Calu3 (cell line): ENCODE measurements at regions not wholly inside any gene's neighbourhood (a gene's known extent, or its start where the extent isn't known, plus 50 kb on each side); places are given as distances from the start of the nearest gene placed in this dataset.

Experiments
- BruUV-seq: library from RNA; stranded (reverse); fragments of 400-500 nt; replicated peaks from 2 replicates; lab custom pipeline; 2021; lab: Mats Ljungman, UMichigan
- CTCF ChIA-PET: fragments of 300-600 bp; sonication (Branson Sonifier 250); formaldehyde crosslinking; loops from one replicate; lab custom pipeline; 2022; ENCODE audit warnings: antibody characterized with exemption; lab: Charles Lee
- DNase-seq: peaks from one replicate; pipeline ENCODE4 v3.0.0; 2022
- H3K27ac Mint-ChIP-seq: one replicate; pipeline ENCODE4 v1.8.0; 2022; ENCODE audit warnings: mixed read lengths; ENCODE audit not compliant: unreplicated experiment
- H3K27me3 Mint-ChIP-seq: one replicate; pipeline ENCODE4 v1.8.0; 2022; ENCODE audit warnings: mixed read lengths; ENCODE audit not compliant: unreplicated experiment
- H3K36me3 Mint-ChIP-seq: one replicate; pipeline ENCODE4 v1.8.0; 2022; ENCODE audit warnings: mild to moderate bottlenecking, moderate library complexity, mixed read lengths; ENCODE audit not compliant: insufficient read depth, unreplicated experiment
- H3K4me1 Mint-ChIP-seq: one replicate; pipeline ENCODE4 v1.8.0; 2022; ENCODE audit warnings: mild to moderate bottlenecking, low read depth, mixed read lengths; ENCODE audit not compliant: unreplicated experiment
- H3K4me3 Mint-ChIP-seq: one replicate; pipeline ENCODE4 v1.8.0; 2022; ENCODE audit warnings: mild to moderate bottlenecking, low read depth, moderate library complexity, mixed read lengths; ENCODE audit not compliant: unreplicated experiment
- H3K9me3 Mint-ChIP-seq: one replicate; pipeline ENCODE4 v1.8.0; 2022; ENCODE audit warnings: low read depth, mixed read lengths; ENCODE audit not compliant: unreplicated experiment
- intact Hi-C: fragments of 100-400 bp; cut with micrococcal nuclease; formaldehyde crosslinking; loops from one replicate; pipeline ENCODE4 v1.10.0; 2022; ENCODE audit not compliant: unreplicated experiment
- TF ChIP-seq, protein P1 (sequence below): fragments of 200-600 bp; IDR thresholded peaks from one replicate; pipeline ENCODE4 v1.8.0; 2022; ENCODE audit warnings: antibody characterized with exemption; ENCODE audit not compliant: unreplicated experiment

DNA sequence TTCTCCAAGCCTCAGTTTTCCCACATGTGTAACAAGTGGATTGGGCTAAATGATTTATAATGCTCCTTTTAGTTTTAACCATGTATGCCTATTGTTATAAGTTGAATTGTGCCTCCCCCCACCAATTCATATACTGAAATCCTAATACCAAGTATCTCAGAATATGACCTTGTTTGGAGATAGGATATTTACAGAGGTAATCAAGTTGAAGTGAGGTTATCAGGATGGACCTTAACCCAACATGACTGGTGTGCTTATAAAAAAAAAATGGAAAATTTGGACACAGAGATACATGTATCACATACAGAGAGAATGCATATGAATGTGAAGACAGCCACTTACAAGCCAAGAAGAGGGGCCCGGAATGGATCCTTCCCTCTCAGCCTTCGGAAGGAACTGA lies 117.9 kb upstream of the HABP2 start:
- peaks cover 78% of the 10 kb centered on the region for H3K27me3 Mint-ChIP-seq
- no peak overlapping the region for H3K27ac Mint-ChIP-seq
- TF ChIP-seq, protein P1, sequence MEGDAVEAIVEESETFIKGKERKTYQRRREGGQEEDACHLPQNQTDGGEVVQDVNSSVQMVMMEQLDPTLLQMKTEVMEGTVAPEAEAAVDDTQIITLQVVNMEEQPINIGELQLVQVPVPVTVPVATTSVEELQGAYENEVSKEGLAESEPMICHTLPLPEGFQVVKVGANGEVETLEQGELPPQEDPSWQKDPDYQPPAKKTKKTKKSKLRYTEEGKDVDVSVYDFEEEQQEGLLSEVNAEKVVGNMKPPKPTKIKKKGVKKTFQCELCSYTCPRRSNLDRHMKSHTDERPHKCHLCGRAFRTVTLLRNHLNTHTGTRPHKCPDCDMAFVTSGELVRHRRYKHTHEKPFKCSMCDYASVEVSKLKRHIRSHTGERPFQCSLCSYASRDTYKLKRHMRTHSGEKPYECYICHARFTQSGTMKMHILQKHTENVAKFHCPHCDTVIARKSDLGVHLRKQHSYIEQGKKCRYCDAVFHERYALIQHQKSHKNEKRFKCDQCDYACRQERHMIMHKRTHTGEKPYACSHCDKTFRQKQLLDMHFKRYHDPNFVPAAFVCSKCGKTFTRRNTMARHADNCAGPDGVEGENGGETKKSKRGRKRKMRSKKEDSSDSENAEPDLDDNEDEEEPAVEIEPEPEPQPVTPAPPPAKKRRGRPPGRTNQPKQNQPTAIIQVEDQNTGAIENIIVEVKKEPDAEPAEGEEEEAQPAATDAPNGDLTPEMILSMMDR = no peak
- no peaks in the 10 kb centered on the region for H3K36me3 Mint-ChIP-seq
- intact Hi-C loops = no loop called here
- no TSS peak for BruUV-seq
- CTCF ChIA-PET = no interaction called here
- DNase-seq = no peak
- H3K9me3 Mint-ChIP-seq = no peaks in the 10 kb centered on the region
- no peaks in the 10 kb centered on the region for H3K4me1 Mint-ChIP-seq
- H3K4me3 Mint-ChIP-seq = no peak overlapping the region

DNA sequence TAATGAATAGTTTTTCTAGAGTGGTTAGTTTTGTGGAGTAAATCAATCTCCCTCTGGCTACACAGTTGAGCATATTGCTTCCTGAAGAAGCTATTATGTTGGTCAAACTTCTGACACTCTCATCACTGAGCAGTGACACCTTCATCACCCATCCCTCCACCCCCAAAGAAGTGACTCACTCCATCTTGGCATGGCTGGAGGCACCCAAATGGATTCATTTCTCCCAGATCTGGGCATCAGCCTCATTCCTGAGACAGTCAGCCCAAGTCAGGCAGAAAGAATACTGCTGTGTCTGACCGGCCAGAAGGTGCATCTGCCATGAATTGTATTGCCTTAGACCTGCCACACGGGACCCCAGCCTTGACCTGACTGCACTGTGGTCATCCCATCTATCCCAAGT lies 117.0 kb upstream of the HABP2 start:
- intact Hi-C loops = no loop called here
- CTCF ChIA-PET = no interaction called here
- Mint-ChIP-seq H3K9me3 (no peaks in the 10 kb centered on the region), H3K4me1 (no peaks in the 10 kb centered on the region), H3K36me3 (no peaks in the 10 kb centered on the region), H3K27me3 (peaks cover 72% of the 10 kb centered on the region), H3K27ac (no peak overlapping the region), H3K4me3 (no peak overlapping the region)
- no TSS peak for BruUV-seq
- DNase-seq = no peak
- TF ChIP-seq, protein P1 = no peak

GRCh38 chr10:113436851-113437250 lies 116.0 kb upstream of the HABP2 start:
- TF ChIP-seq, protein P1 = no peak
- intact Hi-C loops = no loop called here
- H3K36me3 Mint-ChIP-seq = no peaks in the 10 kb centered on the region
- H3K4me3 Mint-ChIP-seq = no peak overlapping the region
- no peak overlapping the region for H3K27ac Mint-ChIP-seq
- H3K4me1 Mint-ChIP-seq = no peaks in the 10 kb centered on the region
- peaks cover 72% of the 10 kb centered on the region for H3K27me3 Mint-ChIP-seq
- CTCF ChIA-PET = no interaction called here
- no peaks in the 10 kb centered on the region for H3K9me3 Mint-ChIP-seq
- no peak for DNase-seq
- BruUV-seq = no TSS peak

DNA sequence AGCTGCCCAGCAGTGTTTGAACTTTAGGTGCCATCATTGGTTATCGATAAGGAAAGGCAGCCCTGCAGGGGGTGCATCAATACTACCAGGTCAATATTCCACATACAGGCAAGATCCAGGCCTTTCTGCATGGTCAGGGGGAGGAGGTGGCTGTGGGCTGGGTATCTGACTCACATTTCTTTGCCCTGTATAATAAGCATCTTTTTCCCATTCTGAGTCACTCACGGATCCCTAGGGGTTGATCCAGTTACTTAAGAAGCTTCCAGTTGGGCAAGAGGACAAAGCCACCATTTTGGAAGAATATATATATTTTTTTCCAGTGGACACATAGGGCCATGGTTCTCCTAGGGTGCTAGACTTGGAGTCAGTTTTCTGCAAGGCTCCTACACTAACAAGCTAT lies 114.2 kb upstream of the HABP2 start:
- H3K4me1 Mint-ChIP-seq = no peaks in the 10 kb centered on the region
- intact Hi-C loops = no loop called here
- no peaks in the 10 kb centered on the region for H3K36me3 Mint-ChIP-seq
- TF ChIP-seq, protein P1 = no peak
- no peak for DNase-seq
- H3K27ac Mint-ChIP-seq = no peak overlapping the region
- no TSS peak for BruUV-seq
- CTCF ChIA-PET = no interaction called here
- H3K4me3 Mint-ChIP-seq = no peak overlapping the region
- H3K27me3 Mint-ChIP-seq = peaks cover 69% of the 10 kb centered on the region
- no peaks in the 10 kb centered on the region for H3K9me3 Mint-ChIP-seq
